NT2/D1 (cell line): ENCODE measurements at regions not wholly inside any gene's neighbourhood (a gene's known extent, or its start where the extent isn't known, plus 50 kb on each side); places are given as distances from the start of the nearest gene placed in this dataset.

Experiments
- SUZ12 ChIP-seq: IDR thresholded peaks from 2 replicates; pipeline ENCODE4 v1.6.1; 2011; ENCODE audit not compliant: insufficient read length, insufficient read depth; ENCODE audit errors: extremely low read depth
- YY1 ChIP-seq: IDR thresholded peaks from 2 replicates; pipeline ENCODE4 v1.6.1; 2011; ENCODE audit not compliant: insufficient read length, insufficient read depth
- ZNF274 ChIP-seq: IDR thresholded peaks from 2 replicates; pipeline ENCODE4 v1.6.1; 2011; ENCODE audit warnings: mild to moderate bottlenecking, low read depth, low read length

DNA sequence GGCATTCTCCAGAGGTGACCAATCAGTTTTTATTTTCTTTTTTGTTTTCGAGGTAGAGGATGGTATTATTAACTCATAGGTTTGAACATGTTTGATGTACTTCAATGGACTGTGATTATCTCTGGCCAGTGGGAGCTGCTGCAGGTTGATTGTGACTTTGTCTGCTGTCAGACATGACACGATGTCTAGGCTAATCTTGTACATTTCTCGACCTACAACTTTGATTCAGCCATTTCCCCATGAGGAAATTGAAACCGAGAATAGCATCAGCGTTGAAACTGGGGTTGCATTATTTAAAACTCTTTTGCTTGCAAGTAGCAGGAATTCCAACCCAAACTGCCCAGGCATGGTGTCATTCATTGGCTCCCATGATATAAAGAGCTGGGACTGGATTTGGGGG, 218.9 kb downstream of the CDH26 start:
- no peak for TF ChIP-seq SUZ12
- no peak for TF ChIP-seq YY1
- no peak for TF ChIP-seq ZNF274
